Gastrocnemius medialis (tissue), 4 donors: ENCODE measurements at regions not wholly inside any gene's neighbourhood (a gene's known extent, or its start where the extent isn't known, plus 50 kb on each side); places are given as distances from the start of the nearest gene placed in this dataset.

Experiments used
- CTCF ChIP-seq, 5 experiments: fragments of 450-650 bp in 3 of 5; fragments of 200-600 bp in 2 of 5; sonication (generic) in 2 of 5; IDR thresholded peaks in 4 of 5; conservative IDR thresholded peaks in 1 of 5; 1 replicate in 4 of 5; 2 replicates in 1 of 5; pipeline ENCODE4 v1.5.1; 2016 to 2019; ENCODE audit warnings: antibody characterized with exemption in 5 of 5, mild to moderate bottlenecking in 3 of 5, moderate library complexity in 3 of 5
- POLR2A ChIP-seq, 2 donors: fragments of 450-650 bp; IDR thresholded peaks; one replicate each; pipeline ENCODE4 v1.6.1; 2017; ENCODE audit warnings: antibody characterized with exemption in 2 of 2, mild to moderate bottlenecking in 2 of 2, moderate library complexity in 2 of 2

GRCh38 chr7:26508481-26508880, 216.8 kb downstream of the SNX10 start:
- TF ChIP-seq CTCF (IDR thresholded peaks at IDR 0.05 in 4 of 5, conservative IDR thresholded peaks at IDR 0.05 in 1 of 5) = no peak
- TF ChIP-seq POLR2A (IDR thresholded peaks at IDR 0.05) = no peak
